Panc1 (cell line): ENCODE measurements at regions not wholly inside any gene's neighbourhood (a gene's known extent, or its start where the extent isn't known, plus 50 kb on each side); places are given as distances from the start of the nearest gene placed in this dataset.

Experiments
- ATAC-seq: fragments of 200-7000 bp; cut with Tn5 transposase; 2 replicates; pipeline ENCODE4 v1.9.1; 2020; ENCODE audit warnings: mild to moderate bottlenecking, moderate library complexity
- BruUV-seq: library from RNA; stranded (reverse); fragments of 400-500 nt; replicated peaks from 2 replicates; lab custom pipeline; 2021; lab: Mats Ljungman, UMichigan
- CTCF ChIA-PET: fragments of 300-600 bp; sonication (Branson Sonifier 250); formaldehyde crosslinking; loops from one replicate; lab custom pipeline; 2022; ENCODE audit warnings: antibody characterized with exemption; lab: Charles Lee
- POLR2A ChIA-PET: fragments of 300-600 bp; sonication (Branson Sonifier 250); formaldehyde crosslinking; loops from one replicate; lab custom pipeline; 2022; ENCODE audit warnings: antibody characterized with exemption; lab: Charles Lee
- DNase-seq: peaks from one replicate; pipeline ENCODE4 v3.0.0-alpha.2; 2010; ENCODE audit warnings: low read depth, low spot score
- H3K27ac ChIP-seq: 2 replicates; pipeline ENCODE4 v1.5.1; 2011; ENCODE audit warnings: mild to moderate bottlenecking, low read length, inconsistent platforms
- H3K27me3 ChIP-seq: fragments of 200-500 bp; sonication (Bioruptor generic); 2 replicates; pipeline ENCODE4 v1.6.0; 2014; ENCODE audit warnings: low read length, inconsistent platforms; ENCODE audit not compliant: control insufficient read depth, insufficient read depth
- H3K36me3 ChIP-seq: fragments of 200-500 bp; sonication (Bioruptor generic); 2 replicates; pipeline ENCODE4 v1.5.1; 2014; ENCODE audit warnings: inconsistent platforms, mild to moderate bottlenecking, low read length, moderate library complexity; ENCODE audit not compliant: control insufficient read depth, insufficient read depth
- H3K4me1 ChIP-seq: 2 replicates; pipeline ENCODE4 v1.5.1; 2011; ENCODE audit warnings: inconsistent platforms, mild to moderate bottlenecking, low read length, moderate library complexity; ENCODE audit not compliant: control insufficient read depth, insufficient read depth
- H3K4me3 ChIP-seq, 2 experiments: 2 replicates each; pipeline ENCODE4 v1.5.1; 2011 to 2012; ENCODE audit warnings: low read depth in 2 of 2, low read length in 2 of 2, mild to moderate bottlenecking in 2 of 2, inconsistent platforms in 1 of 2, moderate library complexity in 1 of 2
- H3K9me3 ChIP-seq: fragments of 200-500 bp; sonication (Bioruptor generic); 2 replicates; pipeline ENCODE4 v1.5.1; 2014; ENCODE audit warnings: low read depth, mild to moderate bottlenecking, inconsistent platforms, low read length, moderate library complexity; ENCODE audit not compliant: control insufficient read depth, insufficient read depth
- CTCF ChIP-seq: fragments of 450-650 bp; IDR thresholded peaks from 2 replicates; pipeline ENCODE4 v1.5.1; 2017; ENCODE audit warnings: mild to moderate bottlenecking
- POLR2AphosphoS5 ChIP-seq: IDR thresholded peaks from 2 replicates; pipeline ENCODE4 v1.6.1; 2012; ENCODE audit warnings: mild to moderate bottlenecking, low read depth, low read length, moderate library complexity
- SIN3A ChIP-seq: IDR thresholded peaks from 2 replicates; pipeline ENCODE4 v1.6.1; 2012; ENCODE audit warnings: low read depth, mild to moderate bottlenecking, low read length, moderate library complexity, borderline replicate concordance; ENCODE audit not compliant: insufficient read depth
- TCF7L2 ChIP-seq: IDR thresholded peaks from 2 replicates; pipeline ENCODE4 v1.6.1; 2011; ENCODE audit warnings: mild to moderate bottlenecking, low read depth, low read length, inconsistent platforms
- in situ Hi-C: cut with HindIII; loops from 2 replicates; pipeline ENCODE4 v1.10.0; 2016; ENCODE audit warnings: low sequenced_read_pairs, low pct_unique_long_range_greater_than_20kb
- intact Hi-C: fragments of 100-400 bp; cut with micrococcal nuclease; formaldehyde crosslinking; loops from one replicate; pipeline ENCODE4 v1.10.0; 2022; ENCODE audit not compliant: unreplicated experiment
- TF ChIP-seq, protein P1 (sequence below), 2 experiments: IDR thresholded peaks; 2 replicates each; pipeline ENCODE4 v1.6.1; 2011 to 2012; ENCODE audit warnings: low read depth in 2 of 2, control low read depth in 1 of 2, low read length in 1 of 2, mild to moderate bottlenecking in 1 of 2, moderate library complexity in 1 of 2; ENCODE audit not compliant: insufficient read depth in 1 of 2

- intact Hi-C loops (no loop called here), in situ Hi-C loops (no loop called here)
- Histone ChIP-seq H3K36me3 (no peaks in the 10 kb centered on the region), H3K4me3 (no peak overlapping the region), H3K27ac (no peak overlapping the region), H3K9me3 (no peaks in the 10 kb centered on the region), H3K27me3 (no peaks in the 10 kb centered on the region), H3K4me1 (no peaks in the 10 kb centered on the region)
- BruUV-seq, result no TSS peak
- CTCF ChIA-PET, result no interaction called here
- ATAC-seq, result no peak
- POLR2A ChIA-PET, result no interaction called here
- DNase-seq, result no peak
- TF ChIP-seq CTCF (no peak), POLR2AphosphoS5 (no peak), SIN3A (no peak), TCF7L2 (no peak)
- TF ChIP-seq, protein P1, sequence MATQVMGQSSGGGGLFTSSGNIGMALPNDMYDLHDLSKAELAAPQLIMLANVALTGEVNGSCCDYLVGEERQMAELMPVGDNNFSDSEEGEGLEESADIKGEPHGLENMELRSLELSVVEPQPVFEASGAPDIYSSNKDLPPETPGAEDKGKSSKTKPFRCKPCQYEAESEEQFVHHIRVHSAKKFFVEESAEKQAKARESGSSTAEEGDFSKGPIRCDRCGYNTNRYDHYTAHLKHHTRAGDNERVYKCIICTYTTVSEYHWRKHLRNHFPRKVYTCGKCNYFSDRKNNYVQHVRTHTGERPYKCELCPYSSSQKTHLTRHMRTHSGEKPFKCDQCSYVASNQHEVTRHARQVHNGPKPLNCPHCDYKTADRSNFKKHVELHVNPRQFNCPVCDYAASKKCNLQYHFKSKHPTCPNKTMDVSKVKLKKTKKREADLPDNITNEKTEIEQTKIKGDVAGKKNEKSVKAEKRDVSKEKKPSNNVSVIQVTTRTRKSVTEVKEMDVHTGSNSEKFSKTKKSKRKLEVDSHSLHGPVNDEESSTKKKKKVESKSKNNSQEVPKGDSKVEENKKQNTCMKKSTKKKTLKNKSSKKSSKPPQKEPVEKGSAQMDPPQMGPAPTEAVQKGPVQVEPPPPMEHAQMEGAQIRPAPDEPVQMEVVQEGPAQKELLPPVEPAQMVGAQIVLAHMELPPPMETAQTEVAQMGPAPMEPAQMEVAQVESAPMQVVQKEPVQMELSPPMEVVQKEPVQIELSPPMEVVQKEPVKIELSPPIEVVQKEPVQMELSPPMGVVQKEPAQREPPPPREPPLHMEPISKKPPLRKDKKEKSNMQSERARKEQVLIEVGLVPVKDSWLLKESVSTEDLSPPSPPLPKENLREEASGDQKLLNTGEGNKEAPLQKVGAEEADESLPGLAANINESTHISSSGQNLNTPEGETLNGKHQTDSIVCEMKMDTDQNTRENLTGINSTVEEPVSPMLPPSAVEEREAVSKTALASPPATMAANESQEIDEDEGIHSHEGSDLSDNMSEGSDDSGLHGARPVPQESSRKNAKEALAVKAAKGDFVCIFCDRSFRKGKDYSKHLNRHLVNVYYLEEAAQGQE (IDR thresholded peaks at IDR 0.05; ENCODE audit: insufficient read depth in 1 of 2, low read depth in 2 of 2, low read length in 1 of 2), result no peak
Observed at GRCh38 chr1:98280049-98280448, 359.2 kb upstream of the DPYD start.

- intact Hi-C loops, result no loop called here
- DNase-seq (no peak), ATAC-seq (no peak)
- BruUV-seq, result no TSS peak
- TF ChIP-seq, protein P1 (IDR thresholded peaks at IDR 0.05; ENCODE audit: insufficient read depth in 1 of 2, low read depth in 2 of 2, low read length in 1 of 2), result no peak
- TF ChIP-seq POLR2AphosphoS5 (no peak), SIN3A (no peak), CTCF (no peak), TCF7L2 (no peak)
- CTCF ChIA-PET, result no interaction called here
- Histone ChIP-seq H3K4me1 (no peaks in the 10 kb centered on the region), H3K4me3 (no peak overlapping the region), H3K27me3 (no peaks in the 10 kb centered on the region), H3K9me3 (no peaks in the 10 kb centered on the region), H3K36me3 (no peaks in the 10 kb centered on the region), H3K27ac (no peak overlapping the region)
- in situ Hi-C loops, result no loop called here
- POLR2A ChIA-PET, result no interaction called here
Observed at GRCh38 chr1:98278055-98278454, 357.2 kb upstream of the DPYD start.
